ENCODE measurements at regions not wholly inside any gene's neighbourhood (a gene's known extent, or its start where the extent isn't known, plus 50 kb on each side); places are given as distances from the start of the nearest gene placed in this dataset.

DNA sequence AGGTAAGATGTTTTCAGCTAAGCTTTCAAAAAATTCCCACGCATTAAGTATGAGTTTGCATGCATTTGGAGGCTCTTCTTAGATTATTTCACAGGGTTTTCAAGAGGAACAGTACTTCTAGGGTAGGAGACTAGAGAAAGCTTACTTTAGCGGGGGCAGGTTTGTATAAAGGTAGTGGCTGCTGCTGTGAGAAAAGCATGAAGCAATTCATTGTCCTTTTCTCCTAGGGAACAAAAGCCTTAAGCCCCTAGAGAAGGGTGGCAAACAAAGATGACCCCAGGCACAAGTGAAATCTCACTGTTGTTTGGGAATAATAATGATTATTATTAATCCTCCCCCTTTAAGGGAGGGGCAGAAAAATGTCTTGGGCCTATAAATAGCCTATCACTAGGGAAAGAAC is 310.7 kb downstream of the DIPK2A start:
- TF ChIP-seq, protein P1, sequence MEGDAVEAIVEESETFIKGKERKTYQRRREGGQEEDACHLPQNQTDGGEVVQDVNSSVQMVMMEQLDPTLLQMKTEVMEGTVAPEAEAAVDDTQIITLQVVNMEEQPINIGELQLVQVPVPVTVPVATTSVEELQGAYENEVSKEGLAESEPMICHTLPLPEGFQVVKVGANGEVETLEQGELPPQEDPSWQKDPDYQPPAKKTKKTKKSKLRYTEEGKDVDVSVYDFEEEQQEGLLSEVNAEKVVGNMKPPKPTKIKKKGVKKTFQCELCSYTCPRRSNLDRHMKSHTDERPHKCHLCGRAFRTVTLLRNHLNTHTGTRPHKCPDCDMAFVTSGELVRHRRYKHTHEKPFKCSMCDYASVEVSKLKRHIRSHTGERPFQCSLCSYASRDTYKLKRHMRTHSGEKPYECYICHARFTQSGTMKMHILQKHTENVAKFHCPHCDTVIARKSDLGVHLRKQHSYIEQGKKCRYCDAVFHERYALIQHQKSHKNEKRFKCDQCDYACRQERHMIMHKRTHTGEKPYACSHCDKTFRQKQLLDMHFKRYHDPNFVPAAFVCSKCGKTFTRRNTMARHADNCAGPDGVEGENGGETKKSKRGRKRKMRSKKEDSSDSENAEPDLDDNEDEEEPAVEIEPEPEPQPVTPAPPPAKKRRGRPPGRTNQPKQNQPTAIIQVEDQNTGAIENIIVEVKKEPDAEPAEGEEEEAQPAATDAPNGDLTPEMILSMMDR (IDR thresholded peaks at IDR 0.05) = no peak

DNA sequence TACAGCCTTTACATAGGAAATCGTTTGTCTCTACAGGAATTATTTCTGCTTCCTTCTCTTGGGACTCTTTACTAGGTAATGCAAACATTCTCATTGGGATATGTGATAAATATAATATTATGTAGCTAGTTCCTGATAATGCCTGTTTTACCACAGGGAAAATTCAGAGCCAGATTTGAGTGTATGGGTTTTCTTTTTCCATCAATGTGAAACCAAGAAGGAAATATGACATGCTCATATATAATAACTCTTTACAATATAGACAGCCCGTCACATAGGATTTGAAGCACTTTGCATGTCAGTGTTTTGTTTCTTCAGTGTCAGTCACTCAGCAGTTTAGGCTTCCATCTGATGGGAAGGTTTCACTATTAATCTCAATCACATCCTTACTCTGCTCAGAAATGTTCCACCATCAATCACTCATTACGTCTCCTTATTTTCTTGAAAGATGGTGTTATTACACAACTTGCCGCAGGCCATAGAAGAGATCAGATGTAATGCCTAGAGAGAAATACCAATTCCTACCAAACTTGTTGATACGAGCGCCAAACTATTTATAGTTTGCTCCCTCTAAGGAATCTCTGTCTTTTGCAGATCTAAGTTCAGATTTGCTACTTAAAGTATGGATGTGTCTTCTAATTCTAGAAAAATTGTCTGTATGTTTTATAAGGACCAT is 314.8 kb downstream of the DIPK2A start:
- H3K4me1 ChIP-seq = no peaks in the 10 kb centered on the region
- H3K27me3 ChIP-seq = no peaks in the 10 kb centered on the region
- no peak overlapping the region for H3K4me3 ChIP-seq
- no peak overlapping the region for H3K27ac ChIP-seq
- TF ChIP-seq, protein P1 (IDR thresholded peaks at IDR 0.05) = no peak
- intact Hi-C loops (cut with DNase I) = no loop called here
- DNase-seq = no peak
- H3K36me3 ChIP-seq = no peaks in the 10 kb centered on the region
- H3K9ac ChIP-seq (ENCODE audit: low read depth in 2 of 2, low read length in 2 of 2) = no peak overlapping the region
- no peaks in the 10 kb centered on the region for H3K9me3 ChIP-seq

More for the DNA sequence above, 310.7 kb downstream of the DIPK2A start:
- Histone ChIP-seq H3K27me3 (no peaks in the 10 kb centered on the region), H3K4me1 (no peaks in the 10 kb centered on the region), H3K9ac (ENCODE audit: low read depth in 2 of 2, low read length in 2 of 2) (no peak overlapping the region), H3K4me3 (no peak overlapping the region), H3K36me3 (no peaks in the 10 kb centered on the region), H3K9me3 (no peaks in the 10 kb centered on the region), H3K27ac (no peak overlapping the region)
- intact Hi-C loops (cut with DNase I) = no loop called here
- DNase-seq = no peak

DNA sequence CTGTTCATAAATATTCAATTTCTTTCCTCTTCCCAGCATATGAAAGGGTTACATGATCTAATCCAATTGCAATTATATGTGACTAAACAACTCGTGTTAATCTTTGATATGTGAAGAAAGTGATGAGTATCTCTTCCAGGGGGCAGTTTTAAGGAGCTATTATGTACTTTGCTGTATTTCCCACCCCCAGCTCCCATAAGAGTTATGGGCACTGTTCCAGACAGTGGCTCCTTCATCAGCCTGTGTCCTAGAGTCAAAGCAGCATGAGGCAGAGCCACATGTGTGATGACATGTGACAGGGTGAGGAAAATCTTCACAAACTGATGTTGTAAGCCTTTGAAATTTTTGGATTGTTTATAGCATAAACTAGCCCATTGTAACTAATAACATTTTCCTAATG is 315.4 kb downstream of the DIPK2A start:
- no peak overlapping the region for H3K9ac ChIP-seq (ENCODE audit: low read depth in 2 of 2, low read length in 2 of 2)
- intact Hi-C loops (cut with DNase I) = no loop called here
- H3K36me3 ChIP-seq = no peaks in the 10 kb centered on the region
- TF ChIP-seq, protein P1 (IDR thresholded peaks at IDR 0.05) = no peak
- H3K27ac ChIP-seq = no peak overlapping the region
- H3K9me3 ChIP-seq = no peaks in the 10 kb centered on the region
- H3K4me1 ChIP-seq = no peaks in the 10 kb centered on the region
- H3K4me3 ChIP-seq = no peak overlapping the region
- no peak for DNase-seq
- no peaks in the 10 kb centered on the region for H3K27me3 ChIP-seq

DNA sequence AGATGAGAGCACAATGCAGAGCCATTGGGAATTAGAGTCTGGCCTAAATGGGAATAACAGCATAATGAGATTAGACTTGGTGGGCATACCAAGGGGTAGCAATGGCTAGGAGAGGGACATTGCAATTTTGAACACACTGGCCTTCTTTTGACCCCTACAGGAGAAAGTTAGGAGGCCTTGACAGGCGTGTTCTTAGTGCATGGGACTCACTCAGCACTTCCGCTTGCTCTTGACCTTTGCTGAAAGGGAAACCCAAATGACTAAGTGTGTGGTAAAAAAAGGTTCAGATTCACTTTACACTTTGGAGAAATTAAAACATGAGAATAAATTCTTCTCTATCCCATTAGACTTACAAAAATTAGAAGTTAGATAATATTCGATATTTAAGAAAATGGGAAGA is 317.4 kb downstream of the DIPK2A start:
- TF ChIP-seq, protein P1 (IDR thresholded peaks at IDR 0.05) = no peak
- Histone ChIP-seq H3K36me3 (no peaks in the 10 kb centered on the region), H3K27me3 (no peaks in the 10 kb centered on the region), H3K4me1 (no peaks in the 10 kb centered on the region), H3K4me3 (no peak overlapping the region), H3K9me3 (no peaks in the 10 kb centered on the region), H3K9ac (ENCODE audit: low read depth in 2 of 2, low read length in 2 of 2) (no peak overlapping the region), H3K27ac (no peak overlapping the region)
- intact Hi-C loops (cut with DNase I) = no loop called here
- no peak for DNase-seq

DNA sequence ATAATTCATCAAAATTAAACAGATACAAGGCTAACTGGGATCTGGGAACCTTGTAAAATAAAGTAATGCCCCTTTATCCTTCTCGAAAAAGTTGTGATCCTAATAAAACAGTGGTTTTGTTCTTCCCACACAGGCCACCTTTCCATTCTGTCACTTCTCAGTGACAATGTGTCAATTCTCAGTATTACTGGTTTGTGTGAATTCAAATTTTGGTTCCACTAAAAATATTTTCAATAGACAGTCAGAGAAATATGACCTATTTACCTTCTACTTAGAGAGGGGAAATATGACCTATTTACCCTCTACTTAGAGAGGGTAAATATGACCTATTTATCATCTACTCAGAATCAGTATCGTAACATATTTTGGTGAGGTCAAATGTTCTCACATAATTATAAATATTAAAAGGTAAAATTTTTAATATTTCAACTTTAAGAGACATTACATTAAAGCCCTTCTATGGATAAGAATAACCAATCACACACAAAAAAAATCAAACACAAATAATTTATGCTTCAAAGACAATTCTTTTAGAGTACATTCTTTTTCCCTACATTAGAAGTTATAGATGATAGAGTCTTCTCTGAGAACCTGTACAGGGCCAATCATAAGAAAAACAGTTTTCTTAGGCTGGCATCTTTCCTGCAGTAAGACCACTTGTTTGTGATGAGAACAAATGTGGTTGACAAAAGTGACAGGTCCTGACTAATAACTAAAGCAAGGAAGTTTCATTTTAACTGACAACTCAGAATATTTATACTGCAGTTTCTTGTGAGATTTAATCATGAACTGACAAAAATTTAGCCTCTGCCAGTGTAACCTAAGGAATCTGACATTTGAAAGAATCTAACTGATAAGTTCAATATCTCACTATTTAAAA is 323.3 kb downstream of the DIPK2A start:
- H3K36me3 ChIP-seq = no peaks in the 10 kb centered on the region
- TF ChIP-seq, protein P1 (IDR thresholded peaks at IDR 0.05) = no peak

More for the DNA sequence above, 323.3 kb downstream of the DIPK2A start:
- H3K9ac ChIP-seq (ENCODE audit: low read depth in 2 of 2, low read length in 2 of 2) = no peak overlapping the region
- intact Hi-C loops (cut with DNase I) = no loop called here
- no peak overlapping the region for H3K27ac ChIP-seq
- no peaks in the 10 kb centered on the region for H3K9me3 ChIP-seq
- H3K4me3 ChIP-seq = no peak overlapping the region
- no peaks in the 10 kb centered on the region for H3K27me3 ChIP-seq
- H3K4me1 ChIP-seq = no peaks in the 10 kb centered on the region
- no peak for DNase-seq

All from colonic mucosa (tissue), 4 donors.